ENCODE measurements at regions not wholly inside any gene's neighbourhood (a gene's known extent, or its start where the extent isn't known, plus 50 kb on each side); places are given as distances from the start of the nearest gene placed in this dataset.

- Histone ChIP-seq H3K36me3 (ENCODE audit: insufficient read depth) (no peaks in the 10 kb centered on the region), H3K9ac (no peak overlapping the region), H3K4me3 (IDR thresholded peaks at IDR 0.05; ENCODE audit: insufficient read depth, low read depth, low read length) (no peak overlapping the region), H3K27me3 (ENCODE audit: insufficient read depth, low read depth) (no peaks in the 10 kb centered on the region), H4K20me1 (ENCODE audit: insufficient read depth) (no peaks in the 10 kb centered on the region), H3K79me2 (ENCODE audit: insufficient read depth, low read depth) (no peaks in the 10 kb centered on the region), H2AFZ (ENCODE audit: low read depth) (no peak overlapping the region), H3K4me2 (no peak overlapping the region), H3K27ac (no peak overlapping the region), H3K4me1 (ENCODE audit: low read depth, poor library complexity, severe bottlenecking) (no peaks in the 10 kb centered on the region)
- TF ChIP-seq CTCF (conservative IDR thresholded peaks at IDR 0.05; ENCODE audit: low read depth, low read length) = no peak
Measured at GRCh38 chr11:92769112-92769511, 200.3 kb upstream of the MTNR1B start.

- H3K4me1 ChIP-seq (ENCODE audit: low read depth, poor library complexity, severe bottlenecking) = no peaks in the 10 kb centered on the region
Measured at GRCh38 chr11:92770419-92770818, 199.0 kb upstream of the MTNR1B start.

GRCh38 chr11:92770981-92771380, 198.5 kb upstream of the MTNR1B start:
- Histone ChIP-seq H3K27ac (no peak overlapping the region), H3K9ac (no peak overlapping the region), H2AFZ (ENCODE audit: low read depth) (no peak overlapping the region), H3K79me2 (ENCODE audit: insufficient read depth, low read depth) (no peaks in the 10 kb centered on the region), H4K20me1 (ENCODE audit: insufficient read depth) (no peaks in the 10 kb centered on the region), H3K36me3 (ENCODE audit: insufficient read depth) (no peaks in the 10 kb centered on the region), H3K4me2 (no peak overlapping the region), H3K4me1 (ENCODE audit: low read depth, poor library complexity, severe bottlenecking) (no peaks in the 10 kb centered on the region), H3K27me3 (ENCODE audit: insufficient read depth, low read depth) (no peaks in the 10 kb centered on the region), H3K4me3 (IDR thresholded peaks at IDR 0.05; ENCODE audit: insufficient read depth, low read depth, low read length) (no peak overlapping the region)
- no peak for TF ChIP-seq CTCF (conservative IDR thresholded peaks at IDR 0.05; ENCODE audit: low read depth, low read length)

More at GRCh38 chr11:92770419-92770818, 199.0 kb upstream of the MTNR1B start:
- Histone ChIP-seq H3K27ac (no peak overlapping the region), H3K9ac (no peak overlapping the region), H3K4me2 (no peak overlapping the region), H2AFZ (ENCODE audit: low read depth) (no peak overlapping the region), H3K4me3 (IDR thresholded peaks at IDR 0.05; ENCODE audit: insufficient read depth, low read depth, low read length) (no peak overlapping the region), H4K20me1 (ENCODE audit: insufficient read depth) (no peaks in the 10 kb centered on the region), H3K27me3 (ENCODE audit: insufficient read depth, low read depth) (no peaks in the 10 kb centered on the region), H3K79me2 (ENCODE audit: insufficient read depth, low read depth) (no peaks in the 10 kb centered on the region), H3K36me3 (ENCODE audit: insufficient read depth) (no peaks in the 10 kb centered on the region)
- no peak for TF ChIP-seq CTCF (conservative IDR thresholded peaks at IDR 0.05; ENCODE audit: low read depth, low read length)

- H3K27me3 ChIP-seq (ENCODE audit: insufficient read depth, low read depth) = no peaks in the 10 kb centered on the region
- H2AFZ ChIP-seq (ENCODE audit: low read depth) = no peak overlapping the region
- no peak overlapping the region for H3K9ac ChIP-seq
- TF ChIP-seq CTCF (conservative IDR thresholded peaks at IDR 0.05; ENCODE audit: low read depth, low read length) = no peak
- no peaks in the 10 kb centered on the region for H3K4me1 ChIP-seq (ENCODE audit: low read depth, poor library complexity, severe bottlenecking)
- no peak overlapping the region for H3K27ac ChIP-seq
- no peak overlapping the region for H3K4me3 ChIP-seq (IDR thresholded peaks at IDR 0.05; ENCODE audit: insufficient read depth, low read depth, low read length)
- no peaks in the 10 kb centered on the region for H4K20me1 ChIP-seq (ENCODE audit: insufficient read depth)
- H3K36me3 ChIP-seq (ENCODE audit: insufficient read depth) = no peaks in the 10 kb centered on the region
- H3K79me2 ChIP-seq (ENCODE audit: insufficient read depth, low read depth) = no peaks in the 10 kb centered on the region
- H3K4me2 ChIP-seq = no peak overlapping the region
Measured at GRCh38 chr11:92771701-92772100, 197.8 kb upstream of the MTNR1B start.
